ENCODE measurements at regions not wholly inside any gene's neighbourhood (a gene's known extent, or its start where the extent isn't known, plus 50 kb on each side); places are given as distances from the start of the nearest gene placed in this dataset.

DNA sequence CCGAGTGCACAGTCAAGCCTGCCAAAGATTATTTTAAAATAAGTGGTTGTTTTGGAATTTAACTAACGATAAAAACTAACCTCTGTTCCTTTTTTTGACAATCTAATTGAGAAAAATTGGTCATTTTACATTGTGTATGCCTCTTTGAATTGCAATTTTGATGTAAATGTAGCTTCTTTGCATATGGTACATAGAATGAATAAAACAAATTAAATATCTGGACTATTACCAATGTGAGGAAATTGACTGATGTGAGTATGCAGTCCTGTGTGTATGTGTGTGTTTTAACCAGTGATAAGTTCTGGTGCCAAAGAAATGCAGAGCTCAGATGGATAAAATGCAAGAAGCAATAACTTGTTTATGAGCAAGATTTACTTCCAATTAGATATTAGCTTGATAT lies 281.3 kb upstream of the ZP4 start:
- TF ChIP-seq CTCF (IDR thresholded peaks at IDR 0.05; ENCODE audit: insufficient read depth, low read depth, low read length) (no peak), EZH2 (IDR thresholded peaks at IDR 0.05; ENCODE audit: insufficient read depth, low read length) (no peak)

Data from astrocyte (in vitro differentiated cells and primary cell).